HG03097 (cell line): ENCODE measurements at regions not wholly inside any gene's neighbourhood (a gene's known extent, or its start where the extent isn't known, plus 50 kb on each side); places are given as distances from the start of the nearest gene placed in this dataset.
"Not testable (repeated sequence)": the region's sequence is repeated elsewhere in the genome, so short reads cannot be mapped to it uniquely, and the experiment has no call there.

Source experiments
- ATAC-seq: cut with Tn5 transposase; IDR thresholded peaks from one replicate; pipeline ENCODE4 v1.9.1; 2021; ENCODE audit not compliant: unreplicated experiment, low FRiP score

DNA sequence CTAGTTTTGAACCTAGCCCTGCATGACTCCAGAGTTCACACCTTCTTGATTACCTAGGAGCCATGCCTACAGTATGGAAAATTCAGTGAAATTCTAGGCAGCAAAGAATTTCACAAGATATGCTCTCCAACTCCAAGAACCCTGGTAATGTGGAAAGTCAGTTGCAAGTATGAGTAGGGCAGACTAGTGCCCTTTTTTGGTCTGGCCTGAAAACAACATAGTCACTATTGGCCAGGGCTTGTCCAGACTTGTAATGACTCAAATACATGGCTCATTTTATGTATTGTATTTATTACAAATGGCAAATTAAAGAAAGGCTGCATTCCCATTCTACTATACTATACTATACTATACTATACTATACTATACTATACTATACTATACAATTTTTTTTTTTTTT lies 160.4 kb downstream of the ESM1 start:
- no peak for ATAC-seq

DNA sequence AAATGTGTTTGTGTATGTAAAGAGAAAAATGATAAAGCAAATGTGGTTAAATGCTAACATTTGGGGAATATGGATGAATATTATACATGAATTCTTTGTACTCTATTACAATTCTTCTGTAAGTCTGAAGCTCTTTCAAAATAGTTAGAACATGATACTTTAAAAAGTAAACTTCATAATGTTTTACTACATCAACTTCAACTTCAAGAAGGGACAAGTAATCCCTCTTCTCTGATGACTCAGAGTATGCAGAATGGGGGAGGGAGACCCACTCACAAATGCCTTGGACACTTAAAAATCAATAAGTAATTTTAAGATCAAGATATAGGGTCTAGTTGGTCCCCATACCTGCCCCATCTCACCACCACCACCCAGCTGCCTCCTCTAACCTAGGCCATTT lies 162.4 kb downstream of the ESM1 start:
- no peak for ATAC-seq

DNA sequence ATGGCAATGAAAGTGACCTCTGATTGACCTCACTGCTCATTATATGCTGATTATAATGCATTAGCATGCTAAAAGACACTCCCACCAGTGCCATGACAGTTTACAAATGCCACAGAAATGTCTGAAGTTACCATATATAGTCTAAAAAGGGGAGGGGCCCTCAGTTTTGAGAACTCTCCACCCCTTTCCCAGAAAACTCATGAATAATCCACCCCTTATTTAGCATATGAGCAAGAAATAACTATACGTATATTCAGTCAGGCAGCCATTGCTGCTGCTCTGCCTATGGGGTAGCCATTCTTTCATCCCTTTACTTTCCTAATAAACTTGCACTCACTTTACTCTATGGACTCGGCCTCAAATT lies 163.1 kb downstream of the ESM1 start:
- no peak for ATAC-seq

DNA sequence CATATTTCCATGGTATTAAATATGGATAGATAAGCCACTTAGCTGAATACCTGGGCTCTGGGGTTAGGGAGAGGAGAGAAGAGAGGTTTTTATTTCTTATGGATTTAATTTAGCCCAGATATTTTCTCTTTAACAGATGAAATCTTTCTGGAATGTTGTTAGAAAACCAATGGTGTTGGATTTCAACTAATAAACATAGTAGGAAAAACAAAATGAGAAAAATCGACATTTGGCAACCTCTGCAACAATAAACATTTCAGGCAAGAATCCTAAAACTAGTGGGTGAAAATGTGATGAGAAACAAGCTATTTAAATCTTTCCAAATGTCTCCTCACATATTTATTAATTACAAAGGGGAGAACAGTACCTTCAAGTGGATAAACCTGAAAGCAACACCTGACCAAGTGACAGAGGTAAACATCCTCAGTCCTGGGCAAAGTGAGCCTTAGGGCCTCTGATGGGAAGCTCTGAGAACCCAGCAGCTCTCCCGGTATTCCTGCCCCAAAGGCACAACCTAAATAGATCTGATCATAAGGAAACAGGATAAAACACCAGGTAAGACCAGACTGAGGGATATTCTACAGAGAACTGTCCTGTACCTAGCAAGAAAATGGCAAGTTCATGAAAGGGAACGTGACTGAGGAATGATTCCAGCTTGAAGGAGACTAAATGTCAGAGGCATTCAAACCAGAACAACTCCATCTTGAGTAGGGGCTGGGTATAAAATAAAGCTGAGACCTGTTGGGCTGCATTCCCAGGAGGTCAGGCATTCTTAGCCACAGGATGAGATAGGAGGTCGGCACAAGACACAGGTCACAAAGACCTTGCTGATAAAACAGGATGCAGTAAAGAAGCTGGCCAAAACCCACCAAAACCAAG lies 163.7 kb downstream of the ESM1 start:
- no peak for ATAC-seq

DNA sequence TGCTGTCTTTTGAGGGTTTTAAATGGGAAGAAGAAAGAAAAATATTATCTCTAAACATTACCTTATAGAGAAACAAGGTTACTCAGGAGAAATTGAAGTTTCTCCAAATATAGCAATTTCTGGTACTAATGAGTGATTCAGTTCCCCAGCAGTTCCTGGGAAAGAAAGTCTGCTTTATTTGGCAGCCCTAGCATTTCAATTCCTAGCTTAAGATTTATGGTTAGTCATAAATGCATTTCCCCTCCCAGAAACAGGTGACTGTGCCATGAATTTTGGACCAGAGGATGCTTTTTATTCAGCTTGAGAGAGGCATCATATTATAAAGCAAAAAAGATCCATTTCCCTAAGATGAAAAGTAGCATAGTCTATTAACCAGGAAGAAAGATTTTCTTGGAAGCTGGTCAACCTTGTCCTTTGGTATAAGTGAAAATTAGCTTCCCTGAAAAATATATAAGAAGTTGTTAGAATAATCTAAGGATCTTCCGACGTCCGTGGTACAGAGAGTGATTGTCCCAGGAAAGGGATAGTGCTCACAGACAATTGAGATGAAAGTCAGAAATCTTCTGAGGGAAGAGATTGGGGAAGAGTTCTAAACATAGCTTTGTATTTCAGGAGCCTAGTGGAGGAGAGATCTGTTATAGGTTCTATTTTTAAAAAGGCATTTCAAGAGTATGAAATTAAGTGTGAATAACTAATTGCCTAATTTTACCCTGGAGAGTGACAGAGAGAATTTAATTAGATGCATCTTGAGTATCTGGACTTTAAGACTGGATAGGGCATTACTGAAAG lies 164.9 kb downstream of the ESM1 start:
- no peak for ATAC-seq

DNA sequence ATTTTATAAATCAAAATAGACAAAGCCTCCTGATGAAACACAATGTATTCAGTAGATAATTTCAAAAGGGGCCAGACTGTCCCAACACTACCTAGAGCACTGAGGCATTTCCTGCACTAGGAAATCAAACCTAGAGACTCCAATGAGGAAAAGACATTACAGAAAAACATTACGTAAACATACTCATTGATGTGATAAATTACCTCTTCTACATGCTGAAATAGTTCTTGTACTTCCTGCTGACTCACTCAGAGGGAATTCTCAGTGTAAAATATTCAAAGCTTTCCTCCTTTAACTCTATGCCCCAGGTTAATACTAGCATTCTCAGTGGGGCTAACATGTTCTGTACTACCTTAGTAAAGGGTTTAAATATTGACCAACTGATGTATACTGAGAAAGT lies 178.0 kb downstream of the ESM1 start:
- no peak for ATAC-seq

DNA sequence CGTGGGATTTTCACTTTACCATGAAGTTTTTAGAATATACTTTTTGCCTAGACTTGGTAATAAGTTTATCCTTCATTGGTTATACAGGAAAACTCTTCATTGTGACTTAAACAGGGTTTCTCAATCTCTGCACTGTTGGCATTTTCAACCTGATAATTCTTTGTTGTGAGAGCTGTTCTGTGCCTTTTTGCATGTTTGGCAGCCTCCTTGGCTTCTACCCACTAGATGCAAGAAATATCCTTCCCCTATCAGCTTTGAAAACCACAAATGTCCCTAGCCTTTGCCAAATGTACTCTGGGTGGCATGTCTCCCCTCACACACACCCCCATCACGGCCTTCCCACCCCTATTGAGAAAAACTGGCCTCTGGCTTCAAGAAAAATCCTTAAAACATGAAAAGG lies 180.9 kb downstream of the ESM1 start:
- no peak for ATAC-seq

DNA sequence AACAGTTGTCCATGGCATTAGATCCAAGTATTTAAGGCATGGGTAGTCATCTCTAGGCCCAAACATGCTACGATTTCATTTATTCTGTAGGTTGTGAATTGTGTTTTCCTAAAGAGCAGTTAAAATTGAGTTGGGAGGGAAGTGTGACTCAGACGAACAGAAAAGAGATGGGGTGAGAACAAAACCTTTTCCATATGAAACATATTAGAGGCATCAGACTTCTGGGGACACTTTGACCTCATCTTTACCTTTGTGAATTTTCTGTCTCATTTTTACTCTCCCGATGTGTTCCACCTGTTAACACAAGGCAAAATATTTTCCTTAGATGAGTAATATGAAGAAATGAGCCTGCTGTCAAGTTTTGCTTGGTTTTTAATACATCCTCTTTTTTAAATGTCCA lies 181.3 kb downstream of the ESM1 start:
- no peak for ATAC-seq

DNA sequence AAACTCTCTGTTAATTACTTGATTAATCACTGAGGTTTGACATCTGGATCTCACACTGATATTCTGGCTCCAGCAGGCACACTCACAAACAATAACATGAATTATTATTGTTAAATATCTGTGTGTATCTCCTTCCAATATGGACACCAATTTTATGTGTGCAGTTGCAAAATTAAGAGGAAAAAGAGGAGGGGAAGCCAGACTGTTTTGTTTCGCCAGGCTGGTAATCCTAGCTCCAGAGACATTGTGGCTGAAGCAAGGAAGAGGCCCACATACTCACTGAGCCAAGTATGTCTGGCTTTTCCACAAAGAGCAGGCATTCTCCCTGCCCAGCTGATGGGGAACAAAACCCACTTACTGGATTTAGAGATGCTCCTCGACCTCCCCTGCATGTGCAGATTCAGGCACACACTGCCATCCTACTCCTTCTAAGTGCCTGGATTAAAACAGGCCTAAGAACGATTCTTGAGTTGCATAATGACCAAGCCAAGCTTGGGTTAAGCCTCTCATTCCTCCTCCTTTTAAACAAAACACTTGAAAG lies 181.9 kb downstream of the ESM1 start:
- no peak for ATAC-seq

DNA sequence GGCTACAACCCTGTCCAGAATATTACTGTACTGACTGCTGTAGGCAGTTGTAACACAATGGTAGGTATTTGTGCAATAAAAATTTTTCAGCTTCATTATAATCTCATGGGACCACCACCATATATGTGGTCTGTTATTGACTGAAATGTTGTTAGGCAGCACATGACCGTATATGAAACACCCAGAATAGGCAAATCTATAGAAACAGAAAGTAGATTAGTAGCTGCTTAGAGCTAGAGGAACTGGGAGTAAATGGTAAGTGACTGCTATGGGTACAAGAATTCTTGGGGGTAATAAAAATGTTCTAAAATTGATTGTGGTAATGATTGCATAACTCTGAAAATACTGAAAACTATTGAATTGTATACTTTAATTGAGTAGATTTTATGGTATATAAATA lies 185.7 kb downstream of the ESM1 start:
- no peak for ATAC-seq

DNA sequence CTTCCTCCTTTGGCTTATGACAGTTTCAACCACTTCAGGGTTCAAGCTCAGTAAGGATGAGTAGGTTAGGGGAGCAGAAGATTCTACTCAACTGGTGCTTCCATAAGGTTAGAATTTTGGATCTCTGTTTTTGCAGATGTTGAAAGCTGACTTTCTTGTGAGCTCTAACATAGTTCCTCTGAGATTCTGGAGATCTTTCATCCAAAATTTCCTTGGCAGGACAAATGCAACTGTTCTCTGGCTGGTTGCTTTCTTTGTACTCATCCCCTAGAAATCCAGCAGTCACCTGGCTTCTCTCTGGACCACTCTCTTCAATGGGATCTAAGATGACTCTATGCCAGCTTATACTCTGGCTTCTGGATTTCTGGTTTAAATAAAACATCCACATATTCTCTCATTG lies 189.6 kb downstream of the ESM1 start:
- no peak for ATAC-seq

DNA sequence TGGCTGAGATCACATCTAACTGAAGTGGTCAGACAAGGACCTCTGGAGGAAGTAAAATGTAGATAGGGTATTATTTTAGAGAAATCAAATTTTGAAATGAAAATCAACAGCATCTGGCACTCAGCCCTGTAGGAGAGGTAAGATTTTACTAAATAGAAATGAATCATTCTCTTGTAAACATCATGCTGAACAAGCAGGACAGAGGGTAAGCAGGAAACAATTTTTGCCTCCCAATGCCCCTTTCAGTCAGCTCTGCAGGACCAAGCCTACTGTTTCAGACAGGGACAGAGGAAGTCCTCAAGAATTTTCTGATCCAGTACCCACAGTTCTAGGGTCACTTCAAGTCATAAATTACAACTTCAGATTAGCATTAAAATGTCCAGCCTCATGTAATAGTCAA lies 190.1 kb downstream of the ESM1 start:
- no peak for ATAC-seq

DNA sequence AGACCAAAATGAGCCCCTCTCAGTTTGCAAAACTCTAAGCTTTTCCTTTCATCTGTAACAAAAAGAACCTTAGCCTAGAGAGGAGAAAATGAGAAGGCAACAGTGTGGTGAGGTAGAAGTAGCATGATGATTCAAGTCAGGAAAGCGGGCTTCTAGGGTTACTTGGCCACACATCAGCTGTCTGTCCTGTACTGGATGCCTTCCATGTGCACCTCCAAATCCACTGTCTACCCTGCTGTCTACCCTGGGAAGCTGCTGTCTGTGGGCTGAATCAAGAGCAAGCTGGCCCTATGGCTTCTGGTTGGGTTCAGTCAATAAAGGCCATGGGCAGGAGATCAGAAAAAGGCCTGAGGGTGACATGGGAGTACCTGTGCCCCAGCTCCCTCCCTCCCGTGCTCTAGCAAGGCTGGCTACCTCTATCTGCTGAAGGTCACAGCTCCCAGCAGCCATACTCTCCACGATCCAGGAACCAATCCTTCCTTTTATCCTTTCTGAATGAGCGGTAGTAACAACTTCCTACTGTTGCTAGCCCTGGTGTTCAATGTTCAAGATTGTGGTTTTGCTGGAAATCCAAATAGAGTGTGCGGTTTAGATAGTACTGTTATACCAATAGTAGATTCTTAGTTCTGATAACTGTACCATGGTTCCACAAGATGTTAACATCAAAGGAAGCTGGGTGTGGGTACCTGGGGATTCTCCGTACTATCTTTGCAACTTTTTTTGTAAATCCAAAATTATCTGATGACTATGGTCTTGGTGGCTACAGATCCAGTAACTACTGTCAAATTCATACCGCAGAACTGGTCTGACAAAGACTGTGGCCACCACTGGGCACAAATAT lies 191.0 kb downstream of the ESM1 start:
- ATAC-seq: no peak

DNA sequence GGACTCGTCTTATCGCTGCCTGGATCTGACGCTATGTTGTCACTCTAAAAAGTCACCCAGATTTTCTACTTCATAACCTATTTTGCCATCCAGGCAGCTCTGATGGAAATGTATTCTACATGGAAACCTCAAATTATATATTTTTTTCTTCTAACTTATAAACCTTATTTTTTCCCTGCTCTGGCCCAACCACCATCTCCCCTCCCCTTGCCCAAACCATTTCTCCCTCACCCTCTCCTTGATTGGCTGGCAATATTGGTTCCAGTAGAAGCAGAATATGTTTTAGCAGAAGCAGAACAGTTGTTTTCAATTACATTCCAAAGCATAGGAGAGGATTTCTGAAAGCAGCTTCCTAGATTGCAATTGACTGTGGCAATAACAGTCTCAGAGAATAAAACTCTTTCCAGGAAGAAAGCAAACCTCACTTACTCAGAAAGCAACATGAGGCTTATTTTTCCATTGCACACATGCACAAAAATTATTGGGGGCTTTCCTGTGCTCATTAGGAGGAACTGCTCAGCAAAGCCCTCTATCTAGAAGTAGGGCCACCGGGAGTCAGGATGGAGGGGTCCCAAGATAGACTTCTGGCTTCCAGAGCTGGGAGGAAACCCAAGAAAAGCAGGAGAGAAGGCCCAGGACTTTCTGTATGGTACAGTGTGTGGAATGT lies 191.8 kb downstream of the ESM1 start:
- ATAC-seq: no peak

DNA sequence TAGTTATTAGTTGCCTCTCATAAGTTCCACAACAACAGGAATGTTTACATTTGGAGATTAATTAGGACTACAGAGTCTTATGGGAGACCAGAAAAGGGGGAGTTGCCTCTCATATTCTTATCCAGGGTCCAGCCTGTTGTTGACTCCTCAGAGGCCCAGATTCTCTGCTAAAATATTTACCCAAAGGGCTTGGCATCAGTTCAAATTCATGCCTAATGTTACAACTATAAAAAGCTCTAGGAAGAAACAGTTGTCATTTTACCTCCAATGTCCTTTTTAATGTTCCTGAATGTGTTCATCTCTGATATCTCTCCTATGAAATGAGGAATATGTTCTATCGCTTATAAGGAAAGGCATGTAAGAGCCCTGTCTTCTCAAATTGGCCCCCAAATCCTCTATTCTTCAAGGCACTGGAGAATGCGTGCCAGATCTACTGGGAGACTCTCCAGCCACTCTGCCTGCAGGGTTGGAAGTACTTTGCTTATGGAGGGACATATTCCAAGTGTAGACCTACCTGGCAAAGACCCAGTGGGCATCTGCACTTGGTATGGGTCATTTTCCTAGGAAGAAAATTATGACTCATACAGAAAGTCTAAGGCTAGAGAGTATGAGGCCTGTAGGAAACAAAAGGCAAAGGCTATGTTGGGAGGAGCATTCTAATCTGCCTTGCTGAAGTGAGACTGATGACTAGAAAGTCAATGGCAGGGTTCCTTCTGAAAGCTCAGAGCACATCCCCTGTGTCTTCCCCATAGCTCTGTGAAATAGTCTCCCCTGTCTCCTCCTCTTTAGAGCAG lies 192.6 kb downstream of the ESM1 start:
- ATAC-seq: no peak

DNA sequence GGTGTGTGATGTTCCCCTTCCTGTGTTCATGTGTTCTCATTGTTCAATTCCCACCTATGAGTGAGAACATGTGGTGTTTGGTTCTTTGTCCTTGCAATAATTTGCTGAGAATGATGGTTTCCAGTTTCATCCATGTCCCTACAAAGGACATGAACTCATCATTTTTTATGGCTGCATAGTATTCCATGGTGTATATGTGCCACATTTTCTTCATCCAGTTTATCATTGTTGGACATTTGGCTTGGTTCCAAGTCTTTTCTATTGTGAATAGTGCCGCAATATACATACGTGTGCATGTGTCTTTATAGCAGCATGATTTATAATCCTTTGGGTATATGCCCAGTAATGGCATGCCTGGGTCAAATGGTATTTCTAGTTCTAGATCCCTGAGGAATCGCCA lies 197.5 kb downstream of the ESM1 start:
- ATAC-seq: not testable (repeated sequence)

DNA sequence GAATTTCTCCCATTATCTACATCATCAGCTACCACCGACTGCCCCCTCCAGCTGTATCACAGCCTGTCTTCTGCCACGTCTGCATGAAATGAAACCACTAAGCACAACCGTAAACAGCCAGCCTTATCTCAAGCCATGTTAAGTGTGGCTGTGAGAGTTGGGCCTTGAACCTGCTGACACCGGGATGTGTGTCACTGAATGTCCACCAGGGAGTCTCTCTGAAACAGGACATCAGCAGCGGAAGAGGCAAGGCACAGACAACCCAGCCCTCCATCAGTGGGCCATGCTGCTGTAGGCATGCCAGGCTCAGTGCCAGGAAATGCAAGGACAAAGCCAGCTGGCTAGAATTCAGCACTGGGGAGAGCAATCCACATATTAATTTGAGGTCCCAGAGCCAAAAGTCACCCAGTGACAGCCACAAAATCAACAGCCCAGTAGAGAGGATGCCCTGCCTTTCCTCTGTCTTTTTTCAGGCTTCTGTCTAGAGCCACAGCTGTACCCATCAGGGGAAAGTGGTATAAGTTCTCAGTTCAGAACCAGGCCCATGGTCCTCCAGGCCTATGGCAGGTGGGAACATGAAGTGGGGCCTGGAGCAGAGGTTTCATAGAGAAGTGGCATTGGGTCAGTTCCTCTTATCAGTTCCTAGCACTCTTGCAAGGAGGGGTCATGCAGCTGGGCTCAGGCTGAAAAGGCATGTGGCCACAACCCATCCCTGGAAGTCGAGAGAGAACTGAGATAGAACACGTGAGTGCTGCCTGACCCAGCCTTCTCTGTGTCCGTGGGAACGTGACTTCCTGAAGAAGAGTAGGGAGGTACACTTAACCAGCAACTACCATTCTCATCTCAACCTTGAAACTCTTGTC lies 199.4 kb downstream of the ESM1 start:
- no peak for ATAC-seq

DNA sequence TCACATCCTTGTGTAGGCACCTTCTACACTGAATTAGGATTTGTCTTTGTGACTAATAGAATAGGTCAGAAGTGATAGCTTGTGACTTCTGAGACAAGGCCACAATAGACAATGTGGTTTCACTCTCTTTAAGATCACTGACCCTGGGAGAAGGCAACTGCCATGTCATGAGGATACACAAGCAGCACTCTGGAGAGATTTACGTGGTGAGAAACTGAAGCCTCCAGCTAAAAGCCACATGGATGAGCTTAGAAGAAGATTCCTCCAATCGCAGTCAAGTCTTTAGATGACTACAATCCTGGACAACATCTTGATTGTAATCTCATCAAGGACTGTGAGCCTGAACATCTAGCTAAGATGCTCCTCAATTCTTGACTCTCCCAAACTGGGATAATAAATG lies 206.6 kb downstream of the ESM1 start:
- no peak for ATAC-seq

DNA sequence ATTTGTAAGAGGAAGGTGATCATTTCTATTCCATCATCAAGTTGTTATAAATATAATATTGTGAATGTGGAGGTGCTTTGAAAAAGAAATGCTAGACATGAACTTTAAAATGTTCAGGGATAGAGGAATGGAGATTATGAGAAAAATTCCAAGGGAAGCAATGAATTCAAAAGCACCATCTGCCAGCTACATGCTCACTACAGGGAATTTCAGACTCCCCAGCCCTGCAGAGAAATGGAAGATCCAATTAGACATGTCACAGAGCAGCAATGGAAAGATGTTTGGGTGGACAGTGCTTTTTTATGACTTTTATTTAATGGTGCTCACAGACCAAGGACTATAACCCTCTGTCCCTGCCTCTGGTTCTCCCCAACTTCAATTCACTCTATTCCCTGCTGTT lies 209.7 kb downstream of the ESM1 start:
- no peak for ATAC-seq
